Adrenal gland (tissue), 9 donors: ENCODE measurements at regions not wholly inside any gene's neighbourhood (a gene's known extent, or its start where the extent isn't known, plus 50 kb on each side); places are given as distances from the start of the nearest gene placed in this dataset.

Source experiments
- DNase-seq, 7 donors: peaks; one replicate each; pipeline ENCODE4 v3.0.0-alpha.2; 2019 to 2020
- H3K27ac ChIP-seq, 5 donors: fragments of 200-600 bp; sonication (generic) in 4 of 5; 1 replicate in 3 of 5; 2 replicates in 2 of 5; pipeline versions ENCODE4 v1.5.1 to v1.8.0; 2016 to 2020; ENCODE audit warnings: mild to moderate bottlenecking in 1 of 5
- H3K27me3 ChIP-seq: fragments of 200-600 bp; 2 replicates; pipeline ENCODE4 v1.8.0; 2021
- H3K36me3 ChIP-seq, 2 donors: fragments of 200-600 bp; replicated peaks in 1 of 2; 1 replicate in 1 of 2; 2 replicates in 1 of 2; pipeline versions ENCODE4 v1.5.1 to v1.8.0; 2018 to 2022
- H3K4me1 ChIP-seq, 2 donors: fragments of 200-600 bp; replicated peaks in 1 of 2; 1 replicate in 1 of 2; 2 replicates in 1 of 2; pipeline versions ENCODE4 v1.5.1 to v1.8.0; 2018 to 2021
- H3K4me3 ChIP-seq, 4 donors: fragments of 200-600 bp; sonication (generic) in 3 of 4; one replicate each; pipeline ENCODE4 v1.5.1; 2016 to 2018
- H3K9me3 ChIP-seq, 3 donors: fragments of 200-600 bp; sonication (generic) in 1 of 3; replicated peaks in 1 of 3; 1 replicate in 2 of 3; 2 replicates in 1 of 3; pipeline versions ENCODE4 v1.5.1 to v1.8.0; 2016 to 2021
- POLR2A ChIP-seq, 2 donors: fragments of 450-650 bp; IDR thresholded peaks; one replicate each; pipeline ENCODE4 v1.6.1; 2017; ENCODE audit warnings: antibody characterized with exemption in 2 of 2, mild to moderate bottlenecking in 2 of 2, moderate library complexity in 1 of 2
- WGBS, 4 donors: extraction: QIAGEN DNeasy Blood & Tissue Kit in 2 of 4; methylation state at CpG; one replicate each; pipeline versions ENCODE4 v1.1.5 to v1.1.7; 2013 to 2017; 5-methylcytosine and 5-hydroxymethylcytosine counted together
- intact Hi-C, 2 donors: fragments of 100-400 bp; cut with DNase I; formaldehyde crosslinking; loops; one replicate each; pipeline versions ENCODE4 v1.14.1 to v1.15.0; 2022 to 2023
- TF ChIP-seq, protein P1 (sequence below), 6 experiments: fragments of 450-650 bp in 4 of 6; fragments of 200-600 bp in 2 of 6; sonication (generic) in 1 of 6; IDR thresholded peaks; 1 replicate in 5 of 6; 2 replicates in 1 of 6; pipeline versions ENCODE4 v1.5.1 to v1.8.0; 2016 to 2021; ENCODE audit warnings: antibody characterized with exemption in 6 of 6, mild to moderate bottlenecking in 2 of 6, moderate library complexity in 1 of 6
- donor health status: healthy with polysubstance abuse.
- donor health status: Bipolar disorder and iron deficiency.
- donor health status: DM: yes; HTN: yes; CAD: no.
- donor health status: DM: no; HTN: no; CAD: no.
- donor health status: DM: no; HTN: no; CAD: no.

DNA sequence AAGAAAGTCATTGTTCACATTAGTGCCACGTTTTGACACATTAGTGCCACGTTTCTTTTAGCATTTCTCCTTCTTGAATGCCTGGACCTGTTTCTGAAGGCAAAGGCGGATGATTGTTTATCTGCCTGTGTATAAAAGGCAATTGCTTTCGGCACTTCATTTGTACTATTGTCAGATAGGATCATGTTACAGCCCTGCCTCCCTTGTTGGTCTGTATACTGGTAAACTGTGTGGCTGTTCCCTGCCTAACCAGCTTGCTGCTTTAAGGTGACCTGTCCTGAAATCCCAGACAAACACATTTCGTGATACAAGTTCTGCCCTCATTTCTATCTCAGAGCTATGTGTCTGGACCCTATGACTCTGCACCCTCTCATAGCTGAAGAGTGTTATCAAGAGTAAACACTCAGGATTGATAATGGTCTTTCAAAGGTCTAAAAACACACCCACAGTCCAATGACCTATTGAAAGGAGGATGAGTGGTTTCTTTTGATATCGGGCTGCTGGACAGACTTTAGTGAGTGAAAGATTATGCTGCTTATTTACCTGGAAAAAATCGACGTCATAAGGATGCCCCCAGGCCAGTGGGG lies 276.3 kb upstream of the MCTP2 start:
- H3K27me3 ChIP-seq, result no peaks in the 10 kb centered on the region
- H3K27ac ChIP-seq, result no peak overlapping the region
- H3K9me3 ChIP-seq, result no peaks in the 10 kb centered on the region
- no peaks in the 10 kb centered on the region for H3K4me1 ChIP-seq
- TF ChIP-seq, protein P1, sequence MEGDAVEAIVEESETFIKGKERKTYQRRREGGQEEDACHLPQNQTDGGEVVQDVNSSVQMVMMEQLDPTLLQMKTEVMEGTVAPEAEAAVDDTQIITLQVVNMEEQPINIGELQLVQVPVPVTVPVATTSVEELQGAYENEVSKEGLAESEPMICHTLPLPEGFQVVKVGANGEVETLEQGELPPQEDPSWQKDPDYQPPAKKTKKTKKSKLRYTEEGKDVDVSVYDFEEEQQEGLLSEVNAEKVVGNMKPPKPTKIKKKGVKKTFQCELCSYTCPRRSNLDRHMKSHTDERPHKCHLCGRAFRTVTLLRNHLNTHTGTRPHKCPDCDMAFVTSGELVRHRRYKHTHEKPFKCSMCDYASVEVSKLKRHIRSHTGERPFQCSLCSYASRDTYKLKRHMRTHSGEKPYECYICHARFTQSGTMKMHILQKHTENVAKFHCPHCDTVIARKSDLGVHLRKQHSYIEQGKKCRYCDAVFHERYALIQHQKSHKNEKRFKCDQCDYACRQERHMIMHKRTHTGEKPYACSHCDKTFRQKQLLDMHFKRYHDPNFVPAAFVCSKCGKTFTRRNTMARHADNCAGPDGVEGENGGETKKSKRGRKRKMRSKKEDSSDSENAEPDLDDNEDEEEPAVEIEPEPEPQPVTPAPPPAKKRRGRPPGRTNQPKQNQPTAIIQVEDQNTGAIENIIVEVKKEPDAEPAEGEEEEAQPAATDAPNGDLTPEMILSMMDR (IDR thresholded peaks at IDR 0.05), result no peak
- no peak for TF ChIP-seq POLR2A (IDR thresholded peaks at IDR 0.05)
- intact Hi-C loops, result no loop called here
- 43 to 50% (median 47%) methylated on average over 8 of the region's 8 CpGs for WGBS, 4 donors
- DNase-seq, result no peak
- H3K36me3 ChIP-seq, result no peaks in the 10 kb centered on the region
- no peak overlapping the region for H3K4me3 ChIP-seq

DNA sequence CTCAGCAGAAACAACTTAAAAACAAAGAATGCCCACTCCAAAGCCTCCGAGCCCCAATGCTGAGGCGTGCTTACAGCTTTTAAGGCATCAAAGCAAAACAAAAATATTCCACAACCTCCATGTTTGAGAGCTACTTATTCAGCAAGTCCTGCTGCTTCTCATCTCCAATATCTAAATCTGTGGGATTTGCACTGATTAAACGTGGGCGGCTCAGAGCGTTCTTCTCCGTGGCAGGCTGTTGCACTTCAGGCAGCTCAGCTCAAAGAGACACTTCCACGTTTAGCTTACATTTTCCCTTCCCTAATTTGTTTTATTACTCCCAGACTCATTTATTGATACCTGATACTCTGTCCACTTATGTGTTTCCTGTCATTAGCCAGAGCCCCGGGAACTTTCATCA lies 282.6 kb upstream of the MCTP2 start:
- H3K4me3 ChIP-seq, result no peak overlapping the region
- no peaks in the 10 kb centered on the region for H3K9me3 ChIP-seq
- intact Hi-C loops, result no loop called here
- H3K36me3 ChIP-seq, result no peaks in the 10 kb centered on the region
- H3K27me3 ChIP-seq, result no peaks in the 10 kb centered on the region
- TF ChIP-seq POLR2A (IDR thresholded peaks at IDR 0.05), result no peak
- TF ChIP-seq, protein P1 (IDR thresholded peaks at IDR 0.05), result no peak
- H3K27ac ChIP-seq, result no peak overlapping the region
- no peaks in the 10 kb centered on the region for H3K4me1 ChIP-seq
- 54 to 75% (median 61%) methylated on average over 8 of the region's 8 CpGs for WGBS, 4 donors
- DNase-seq, result no peak

DNA sequence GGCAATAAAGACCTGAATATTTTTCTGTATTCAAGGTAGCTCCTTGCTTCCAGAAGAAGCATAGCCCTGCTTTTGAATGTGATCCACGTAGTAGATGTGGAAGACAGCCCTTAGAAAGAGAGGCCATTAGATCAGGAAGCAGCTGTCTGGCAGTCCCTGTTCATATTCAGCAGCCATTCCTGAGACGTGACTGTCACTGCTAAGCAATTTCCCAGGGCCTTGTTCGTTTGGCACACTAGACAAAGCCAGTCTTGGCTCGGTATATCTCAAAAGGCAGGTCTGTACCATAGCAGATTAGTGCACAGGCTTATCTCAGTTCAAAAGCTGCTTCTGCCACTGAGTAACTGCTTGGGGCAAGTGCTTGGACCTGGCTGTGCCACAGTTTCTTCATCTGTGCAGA lies 287.8 kb upstream of the MCTP2 start:
- WGBS, 4 donors, result 44 to 53% (median 47%) methylated on average over 4 of the region's 4 CpGs
- no peaks in the 10 kb centered on the region for H3K4me1 ChIP-seq
- intact Hi-C loops, result no loop called here

DNA sequence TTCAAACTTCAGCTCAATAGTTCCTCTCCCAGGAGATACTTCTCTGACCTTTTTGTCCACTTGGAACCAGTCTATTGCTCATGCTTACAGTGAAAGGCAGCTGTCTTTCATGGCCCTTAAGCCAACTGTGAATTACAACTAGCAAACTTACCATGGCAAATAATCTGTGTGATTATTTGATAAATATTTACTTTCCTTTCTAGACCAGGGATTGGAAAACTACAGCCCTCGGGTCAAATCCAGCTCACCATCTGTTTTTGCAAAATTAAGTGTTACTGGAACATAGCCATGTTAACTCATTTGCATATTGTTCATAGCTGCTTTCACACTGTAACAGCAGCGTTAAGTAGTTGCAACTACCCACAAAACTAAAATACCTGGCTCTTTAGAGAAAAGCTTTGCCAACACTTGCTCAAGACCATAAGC lies 289.1 kb upstream of the MCTP2 start:
- 66 to 71% (median 68%) methylated on average over 2 of the region's 2 CpGs for WGBS, 4 donors
- Histone ChIP-seq H3K27me3 (no peaks in the 10 kb centered on the region), H3K27ac (no peak overlapping the region), H3K36me3 (no peaks in the 10 kb centered on the region), H3K4me3 (no peak overlapping the region), H3K9me3 (no peaks in the 10 kb centered on the region), H3K4me1 (no peaks in the 10 kb centered on the region)
- TF ChIP-seq, protein P1 (IDR thresholded peaks at IDR 0.05), result no peak
- no peak for TF ChIP-seq POLR2A (IDR thresholded peaks at IDR 0.05)
- intact Hi-C loops, result no loop called here
- no peak for DNase-seq

More for the DNA sequence above, 287.8 kb upstream of the MCTP2 start:
- Histone ChIP-seq H3K27me3 (no peaks in the 10 kb centered on the region), H3K36me3 (no peaks in the 10 kb centered on the region), H3K27ac (no peak overlapping the region), H3K4me3 (no peak overlapping the region), H3K9me3 (no peaks in the 10 kb centered on the region)
- TF ChIP-seq, protein P1 (IDR thresholded peaks at IDR 0.05), result no peak
- TF ChIP-seq POLR2A (IDR thresholded peaks at IDR 0.05), result no peak
- no peak for DNase-seq
